HG02938 (cell line): ENCODE measurements at regions not wholly inside any gene's neighbourhood (a gene's known extent, or its start where the extent isn't known, plus 50 kb on each side); places are given as distances from the start of the nearest gene placed in this dataset.

Experiments
- ATAC-seq: cut with Tn5 transposase; IDR thresholded peaks from one replicate; pipeline ENCODE4 v1.9.1; 2021; ENCODE audit warnings: mild to moderate bottlenecking, moderate library complexity; ENCODE audit not compliant: unreplicated experiment

DNA sequence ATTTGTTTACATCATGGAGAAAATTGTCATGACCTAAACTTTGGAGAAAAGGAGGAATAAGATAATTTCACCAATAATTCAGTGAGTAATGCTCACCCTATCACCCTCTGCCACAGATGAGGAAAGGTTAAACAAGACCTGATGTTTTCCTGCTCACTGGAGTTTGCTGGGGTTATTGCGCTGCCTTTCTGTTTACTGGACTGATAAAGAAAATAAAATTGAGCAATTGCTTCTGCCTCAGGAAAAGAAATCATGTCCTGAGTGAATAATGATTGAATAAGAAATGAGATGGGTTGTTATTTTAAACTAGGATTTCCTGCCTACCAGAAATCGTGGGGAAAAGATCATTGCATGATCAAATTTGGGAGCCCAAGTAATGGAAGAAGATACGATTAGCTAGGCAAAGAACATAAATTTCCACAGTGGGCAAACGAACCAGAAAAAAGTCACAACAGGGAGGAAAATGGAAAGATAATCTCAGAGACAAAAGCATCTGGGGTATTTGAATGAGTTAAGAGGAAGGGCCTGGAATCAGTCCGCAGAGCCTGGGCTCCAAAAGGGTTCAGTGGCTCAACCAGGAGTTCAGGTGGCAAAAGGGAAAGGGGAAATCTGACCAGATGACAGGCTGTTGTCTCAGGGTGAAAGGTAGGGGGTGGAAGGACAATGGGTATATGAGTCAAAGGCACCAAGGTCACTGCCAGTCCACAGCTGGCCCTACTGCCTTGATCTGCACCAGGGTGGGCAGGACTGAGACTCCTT, 146.8 kb downstream of the FAM43A start:
- ATAC-seq = no peak

GRCh38 chr3:194833114-194833910, 147.6 kb downstream of the FAM43A start:
- no peak for ATAC-seq

- no peak for ATAC-seq
Observed at GRCh38 chr3:194836661-194837060, 151.0 kb downstream of the FAM43A start.

DNA sequence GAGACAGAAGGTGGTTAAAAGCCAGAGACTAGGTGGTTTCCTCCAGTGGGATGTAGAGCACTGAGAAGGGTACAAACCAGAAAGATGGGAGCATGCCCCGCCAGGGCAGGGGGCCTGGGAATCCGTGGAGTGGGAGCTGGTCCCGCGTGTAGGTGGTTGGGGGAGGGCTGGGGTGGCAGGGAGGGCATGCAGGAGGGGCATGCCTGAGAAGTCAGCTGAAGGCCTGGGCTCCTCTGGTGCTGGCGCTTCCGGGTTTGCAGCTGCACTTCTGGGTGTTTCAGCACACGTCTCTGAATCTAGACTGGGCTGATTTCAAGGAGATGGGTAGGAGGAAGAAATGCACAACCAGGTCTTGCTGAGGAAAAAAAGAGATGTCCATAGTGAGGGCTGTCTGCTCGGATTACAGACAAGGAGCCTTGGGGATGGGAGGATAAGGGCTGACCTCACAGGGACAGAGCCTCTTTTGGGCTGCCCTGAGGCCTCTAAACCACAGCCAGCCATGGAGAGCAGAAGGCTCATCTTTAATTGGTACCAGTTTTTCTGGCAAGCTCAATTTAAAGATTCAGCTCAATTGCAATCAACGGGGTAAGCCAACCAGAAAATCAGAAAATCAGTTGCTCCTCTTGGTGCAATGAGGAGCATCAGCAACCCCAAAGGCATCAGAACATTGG, 151.9 kb downstream of the FAM43A start:
- no peak for ATAC-seq

DNA sequence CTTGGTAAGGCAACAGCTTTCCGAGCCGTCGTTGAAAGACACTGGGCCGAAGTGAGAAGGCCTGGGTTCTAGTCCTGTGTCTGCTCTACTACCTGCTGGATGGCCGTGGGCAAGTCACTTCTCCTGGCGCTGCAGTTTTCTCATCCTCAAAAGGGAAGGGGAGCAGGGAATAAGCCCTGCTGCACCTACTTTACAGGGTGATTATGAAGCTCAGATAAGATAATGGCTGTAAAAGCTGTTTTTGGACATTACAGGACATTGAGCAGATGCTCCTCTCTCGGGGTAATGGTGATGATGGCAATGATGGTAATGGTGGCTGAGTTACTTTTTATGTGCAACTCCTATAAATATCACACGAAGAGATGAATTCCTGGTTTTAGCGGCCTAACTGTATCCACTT, 152.6 kb downstream of the FAM43A start:
- no peak for ATAC-seq

DNA sequence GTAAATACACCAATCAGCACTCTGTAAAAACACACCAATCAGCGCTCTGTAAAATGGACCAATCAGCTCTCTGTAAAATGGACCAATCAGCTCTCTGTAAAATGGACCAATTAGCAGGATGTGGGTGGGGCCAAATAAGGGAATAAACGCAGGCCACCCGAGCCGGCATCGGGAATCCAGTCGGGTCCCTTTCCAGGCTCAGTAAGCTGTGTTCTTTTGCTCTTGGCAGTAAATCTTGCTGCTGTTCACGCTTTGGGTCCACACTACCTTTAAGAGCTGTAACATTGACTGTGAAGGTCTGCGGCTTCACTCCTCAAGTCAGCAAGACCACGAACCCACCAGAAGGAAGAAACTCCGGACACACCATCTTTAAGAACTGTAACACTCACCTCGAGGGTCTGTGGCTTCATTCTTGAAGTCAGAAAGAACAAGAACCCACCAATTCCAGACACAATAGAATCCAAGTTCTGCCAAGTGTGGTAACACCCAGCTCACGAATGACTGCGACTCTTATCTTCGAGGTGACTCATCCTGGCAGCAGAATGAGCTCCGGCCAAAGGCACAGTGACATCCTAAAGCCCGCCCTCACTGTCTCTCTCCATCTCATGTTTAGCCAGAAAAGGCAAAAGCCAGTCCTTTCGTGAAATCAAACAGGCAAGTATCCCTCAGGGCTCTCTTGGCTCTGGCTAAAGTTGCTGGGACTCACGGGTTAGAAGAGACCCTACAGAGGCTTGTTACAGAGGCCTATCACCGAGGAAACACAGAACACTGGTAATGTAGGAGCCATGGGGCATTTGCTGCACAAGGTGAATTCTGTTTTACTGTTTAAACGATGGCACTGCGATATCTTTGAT, 155.2 kb downstream of the FAM43A start:
- ATAC-seq = no peak

- ATAC-seq = no peak
Observed at GRCh38 chr3:194841515-194841841, 155.8 kb downstream of the FAM43A start.

- no peak for ATAC-seq
Observed at GRCh38 chr3:194843556-194843955, 157.9 kb downstream of the FAM43A start.

- ATAC-seq = no peak
Observed at GRCh38 chr3:194844046-194844445, 158.4 kb downstream of the FAM43A start.

DNA sequence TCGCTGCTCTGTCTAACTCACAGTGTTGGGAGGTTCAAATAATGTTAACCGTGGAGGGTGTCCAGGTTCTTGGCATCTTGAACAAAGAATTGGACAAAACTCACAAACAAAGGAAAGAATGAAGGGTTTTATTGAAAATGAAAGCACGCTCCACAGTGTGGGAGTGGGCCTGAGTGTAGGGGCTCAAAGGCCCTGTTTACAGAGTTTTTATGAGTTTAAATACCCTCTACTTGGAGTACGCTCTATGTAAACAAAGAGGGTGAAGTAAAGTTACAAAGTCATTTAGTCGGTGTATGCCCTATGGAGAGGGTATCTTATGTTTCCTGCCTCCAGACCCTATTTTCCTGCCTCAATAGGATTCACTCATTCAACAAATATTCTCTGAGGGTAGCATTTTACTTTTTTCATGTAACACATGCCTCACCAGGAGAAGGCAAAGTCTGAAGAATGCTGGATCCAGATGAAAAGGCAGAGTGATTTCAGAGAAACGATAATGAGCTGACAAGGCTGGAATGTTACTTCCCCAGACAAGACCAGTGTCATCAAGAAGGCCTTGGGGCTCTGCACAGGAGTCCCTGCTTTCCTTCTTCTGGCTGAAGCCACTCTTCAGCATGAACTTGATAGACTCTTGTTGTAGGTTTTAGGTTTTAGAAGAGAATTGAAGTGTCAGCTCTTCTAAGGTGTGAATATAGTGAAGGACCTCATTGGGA, 163.6 kb downstream of the FAM43A start:
- ATAC-seq = no peak

- no peak for ATAC-seq
Observed at GRCh38 chr3:194851254-194851653, 165.6 kb downstream of the FAM43A start.

- ATAC-seq = no peak
Observed at GRCh38 chr3:194851941-194852340, 166.3 kb downstream of the FAM43A start.

DNA sequence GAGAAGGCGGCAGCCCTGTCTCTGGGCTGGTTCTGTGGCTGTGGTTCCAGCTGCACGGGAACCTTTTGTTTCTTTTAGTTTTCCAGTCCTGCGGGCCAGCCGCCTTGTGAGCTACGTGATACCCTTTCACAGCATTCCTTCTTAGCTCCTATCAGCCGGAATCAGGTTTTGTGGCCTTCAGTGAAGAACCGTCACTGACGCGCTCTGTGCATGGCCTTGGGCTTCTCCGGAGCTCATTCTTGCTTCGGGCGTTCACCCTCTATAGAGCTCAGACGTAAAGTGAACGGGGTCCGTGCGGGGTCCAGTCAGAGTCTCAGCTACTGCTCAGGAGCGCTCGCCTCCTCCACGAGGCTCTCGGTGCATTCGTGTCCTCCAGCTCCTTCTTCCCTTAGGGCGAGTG, 166.7 kb downstream of the FAM43A start:
- no peak for ATAC-seq

DNA sequence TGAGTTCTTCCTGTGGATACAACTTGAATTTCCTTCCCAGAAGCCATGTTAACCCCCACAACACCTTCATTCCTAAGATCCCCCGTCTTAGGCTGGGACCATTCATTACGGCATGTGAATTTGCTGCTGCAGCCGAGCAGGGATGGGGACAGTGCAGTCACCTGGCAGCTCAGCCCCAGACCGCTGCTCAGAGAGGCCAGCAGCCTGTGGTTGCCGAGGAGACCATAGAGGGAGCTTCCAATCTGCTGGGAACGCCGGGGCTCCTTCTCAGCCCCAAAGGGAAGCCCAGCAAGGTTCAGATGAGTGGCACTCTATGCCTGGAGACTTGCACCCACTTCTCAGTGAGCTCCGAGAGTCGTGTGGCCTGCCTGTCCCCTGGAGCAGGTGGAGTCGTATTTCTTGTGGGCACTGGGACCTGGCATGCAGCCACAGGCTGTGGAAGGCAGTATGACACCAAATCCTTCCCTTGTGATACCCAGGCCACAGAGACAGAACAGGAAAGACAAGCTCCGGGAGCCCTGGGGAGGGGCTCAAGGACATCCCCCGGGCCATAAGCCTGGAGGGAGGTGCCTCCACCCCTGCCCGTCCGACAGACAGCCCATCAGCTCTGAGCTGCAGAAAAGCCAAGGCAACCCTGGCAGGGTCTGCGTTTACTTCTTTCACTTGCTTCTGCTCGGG, 167.3 kb downstream of the FAM43A start:
- ATAC-seq = no peak

- no peak for ATAC-seq
Observed at GRCh38 chr3:194854206-194854605, 168.5 kb downstream of the FAM43A start.

DNA sequence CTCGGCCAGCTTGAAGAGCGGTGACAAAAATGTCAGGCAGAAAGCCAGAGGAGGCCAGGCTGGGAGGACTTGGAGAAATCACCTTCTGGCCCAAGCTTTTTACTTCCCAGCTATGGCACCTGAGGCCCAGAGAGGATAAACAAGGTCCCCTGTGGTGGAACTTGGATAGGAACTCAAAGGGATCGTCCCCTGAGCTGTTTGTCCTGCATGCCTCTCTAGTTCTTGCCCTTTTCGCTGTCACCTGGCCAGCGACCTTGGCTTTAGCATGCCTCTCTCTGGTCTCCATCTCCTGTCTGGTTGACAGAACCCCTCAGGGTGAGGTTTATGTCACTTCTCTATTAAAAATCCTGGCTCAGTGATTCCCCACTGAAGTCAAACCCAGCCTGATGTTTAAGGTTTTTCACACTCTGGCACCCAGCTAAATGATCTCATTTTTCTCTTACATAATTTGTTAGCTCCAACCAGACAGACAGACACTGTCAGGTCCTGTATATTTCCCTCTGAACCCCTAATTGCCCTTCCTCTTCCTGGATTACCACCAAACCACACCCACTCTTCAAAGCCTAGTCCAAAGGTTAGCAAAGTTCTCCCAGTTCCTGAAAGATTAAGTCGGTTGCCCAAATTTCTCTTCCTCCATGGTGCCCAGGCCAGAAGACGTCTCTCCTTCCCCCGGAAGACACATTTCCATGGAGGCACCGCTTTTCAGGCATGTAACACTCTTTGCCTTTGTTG, 169.1 kb downstream of the FAM43A start:
- ATAC-seq = no peak

- ATAC-seq = no peak
Observed at GRCh38 chr3:194856296-194856695, 170.6 kb downstream of the FAM43A start.

DNA sequence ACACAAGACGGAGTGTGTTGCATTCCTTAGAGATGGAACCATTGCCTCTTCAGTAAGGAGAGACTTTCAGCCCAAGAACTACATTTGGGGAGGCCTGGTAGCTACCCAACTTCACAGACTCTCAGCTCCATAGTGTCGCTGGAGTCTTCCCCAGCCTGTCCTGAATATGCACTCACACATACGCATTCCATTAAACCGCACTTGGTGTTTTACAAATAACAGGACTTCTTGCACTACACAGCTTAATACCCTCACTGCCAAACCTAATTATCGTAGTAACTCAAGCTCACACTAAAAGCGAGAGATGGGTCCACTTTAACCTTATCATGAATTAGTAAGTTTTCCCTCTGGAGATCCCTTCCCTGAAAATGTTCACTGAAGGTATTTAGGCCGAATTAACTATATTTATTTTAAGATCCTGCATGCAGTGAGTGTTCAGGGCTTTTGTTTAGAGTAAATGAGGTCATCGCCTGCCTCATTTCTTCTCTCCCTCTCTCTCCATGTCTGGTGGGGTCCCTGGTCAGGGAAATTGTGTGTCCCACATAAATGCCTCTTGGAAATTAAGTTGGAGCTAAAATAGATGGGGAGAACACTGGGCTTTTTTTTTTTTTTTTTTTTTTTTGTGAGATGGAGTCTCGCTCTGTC, 171.9 kb downstream of the FAM43A start:
- no peak for ATAC-seq

DNA sequence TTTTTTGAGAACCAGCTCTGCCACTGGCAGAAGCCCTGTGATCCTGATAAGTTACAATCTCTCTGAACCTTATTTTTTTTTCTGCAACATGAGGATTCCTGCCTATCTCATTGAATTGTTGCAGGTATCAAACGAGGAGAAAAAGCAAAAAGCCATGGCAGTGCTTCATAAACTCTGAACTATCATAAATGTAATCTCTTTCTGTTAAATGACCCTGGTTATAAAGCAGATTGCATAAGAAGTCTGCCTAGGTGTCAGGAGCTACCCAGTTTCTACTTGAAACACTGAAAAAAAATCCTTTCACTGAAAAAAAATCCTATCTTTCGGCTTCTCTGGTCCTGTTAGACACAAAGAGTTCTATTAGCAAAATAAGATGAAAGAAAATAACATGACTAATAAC, 172.7 kb downstream of the FAM43A start:
- ATAC-seq = no peak
